WTC11 (cell line): ENCODE measurements at regions not wholly inside any gene's neighbourhood (a gene's known extent, or its start where the extent isn't known, plus 50 kb on each side); places are given as distances from the start of the nearest gene placed in this dataset.

Experiments used
- ATAC-seq: fragments of 200-7000 bp; cut with Tn5 transposase; 2 replicates; pipeline ENCODE4 v1.10.0; 2021; ENCODE audit warnings: mild to moderate bottlenecking, moderate library complexity
- CTCF ChIA-PET: fragments of 300-600 bp; sonication (Branson Sonifier 250); formaldehyde crosslinking; loops from one replicate; lab custom pipeline; 2021; ENCODE audit warnings: antibody characterized with exemption; lab: Charles Lee
- POLR2A ChIA-PET: fragments of 350-600 bp; sonication (Branson Sonifier 250); formaldehyde crosslinking; loops from one replicate; lab custom pipeline; 2021; ENCODE audit warnings: antibody characterized with exemption; lab: Charles Lee
- DNase-seq: peaks from one replicate; pipeline ENCODE4 v3.0.0; 2021; ENCODE audit warnings: low spot score
- H3K27ac Mint-ChIP-seq: 2 replicates; pipeline ENCODE4 v1.8.0; 2021; ENCODE audit warnings: mixed read lengths
- H3K27me3 Mint-ChIP-seq: 2 replicates; pipeline ENCODE4 v1.8.0; 2021; ENCODE audit warnings: low read depth, mild to moderate bottlenecking, moderate library complexity, mixed read lengths
- H3K36me3 Mint-ChIP-seq: 2 replicates; pipeline ENCODE4 v1.8.0; 2021; ENCODE audit warnings: mixed read lengths
- H3K4me1 Mint-ChIP-seq: 2 replicates; pipeline ENCODE4 v1.8.0; 2022; ENCODE audit warnings: mixed read lengths
- H3K4me3 Mint-ChIP-seq: 2 replicates; pipeline ENCODE4 v1.8.0; 2021; ENCODE audit warnings: mild to moderate bottlenecking, moderate library complexity, mixed read lengths
- H3K9me3 Mint-ChIP-seq: 2 replicates; pipeline ENCODE4 v1.8.0; 2021; ENCODE audit warnings: mixed read lengths
- ATF2 ChIP-seq: sonication (generic); formaldehyde crosslinking; IDR thresholded peaks from 2 replicates; pipeline ENCODE4 v1.8.1; 2022; ENCODE audit warnings: low read depth, missing genetic modification reagents, borderline replicate concordance
- ATF6 ChIP-seq: sonication (generic); formaldehyde crosslinking; IDR thresholded peaks from 2 replicates; pipeline ENCODE4 v1.8.1; 2023; ENCODE audit warnings: mild to moderate bottlenecking, missing genetic modification reagents
- CDX4 ChIP-seq: fragments of 250-450 bp; sonication (Bioruptor Pico); IDR thresholded peaks from 2 replicates; pipeline ENCODE4 v1.9.0; 2021; ENCODE audit warnings: moderate library complexity, mild to moderate bottlenecking, inconsistent platforms, borderline replicate concordance
- CREB1 ChIP-seq: sonication (generic); formaldehyde crosslinking; IDR thresholded peaks from 2 replicates; pipeline ENCODE4 v1.8.0; 2023; ENCODE audit warnings: mild to moderate bottlenecking, missing genetic modification reagents
- CREM ChIP-seq: sonication (generic); formaldehyde crosslinking; IDR thresholded peaks from 2 replicates; pipeline ENCODE4 v1.8.1; 2022; ENCODE audit warnings: mild to moderate bottlenecking, missing genetic modification reagents, moderate library complexity
- EMX1 ChIP-seq: fragments of 250-450 bp; sonication (Bioruptor Pico); IDR thresholded peaks from 2 replicates; pipeline ENCODE4 v1.8.0; 2021; ENCODE audit warnings: mild to moderate bottlenecking
- ETV6 ChIP-seq: sonication (generic); formaldehyde crosslinking; IDR thresholded peaks from 2 replicates; pipeline ENCODE4 v1.8.1; 2022; ENCODE audit warnings: mild to moderate bottlenecking, missing genetic modification reagents
- GABPB1 ChIP-seq: sonication (generic); formaldehyde crosslinking; IDR thresholded peaks from 2 replicates; pipeline ENCODE4 v1.8.1; 2023; ENCODE audit warnings: mild to moderate bottlenecking, missing genetic modification reagents
- MLX ChIP-seq: sonication (generic); formaldehyde crosslinking; IDR thresholded peaks from 2 replicates; pipeline ENCODE4 v1.8.1; 2023; ENCODE audit warnings: mild to moderate bottlenecking, missing genetic modification reagents, moderate library complexity
- PRRX2 ChIP-seq: fragments of 250-450 bp; sonication (Bioruptor Pico); IDR thresholded peaks from 2 replicates; pipeline ENCODE4 v1.8.0; 2021; ENCODE audit warnings: mild to moderate bottlenecking
- RORB ChIP-seq: fragments of 250-450 bp; sonication (Bioruptor Pico); IDR thresholded peaks from 2 replicates; pipeline ENCODE4 v1.9.0; 2021; ENCODE audit warnings: mild to moderate bottlenecking
- SP1 ChIP-seq: sonication (generic); formaldehyde crosslinking; conservative IDR thresholded peaks from 2 replicates; pipeline ENCODE4 v1.8.1; 2022; ENCODE audit warnings: missing genetic modification reagents
- TCF7 ChIP-seq: sonication (generic); formaldehyde crosslinking; IDR thresholded peaks from 2 replicates; pipeline ENCODE4 v1.8.0; 2022; ENCODE audit warnings: mild to moderate bottlenecking, low read depth, missing genetic modification reagents, moderate library complexity
- USF2 ChIP-seq: sonication (generic); formaldehyde crosslinking; IDR thresholded peaks from 2 replicates; pipeline ENCODE4 v1.8.1; 2023; ENCODE audit warnings: mild to moderate bottlenecking, missing genetic modification reagents, moderate library complexity
- ZNF121 ChIP-seq: sonication (generic); formaldehyde crosslinking; IDR thresholded peaks from 2 replicates; pipeline ENCODE4 v1.8.0; 2023; ENCODE audit warnings: missing genetic modification reagents
- ZNF219 ChIP-seq: sonication (generic); formaldehyde crosslinking; IDR thresholded peaks from 2 replicates; pipeline ENCODE4 v1.8.0; 2023; ENCODE audit warnings: missing genetic modification reagents, mild to moderate bottlenecking, borderline replicate concordance
- ZNF263 ChIP-seq: sonication (generic); formaldehyde crosslinking; IDR thresholded peaks from 2 replicates; pipeline ENCODE4 v1.8.1; 2022; ENCODE audit warnings: low read depth, mild to moderate bottlenecking, moderate library complexity, missing genetic modification reagents
- TF ChIP-seq, protein P1 (sequence below): sonication (generic); formaldehyde crosslinking; IDR thresholded peaks from 2 replicates; pipeline ENCODE4 v1.8.1; 2022; ENCODE audit warnings: mild to moderate bottlenecking, moderate library complexity, missing genetic modification reagents
- TF ChIP-seq, protein P2 (sequence below): fragments of 250-450 bp; sonication (Bioruptor Pico); conservative IDR thresholded peaks from 2 replicates; pipeline ENCODE4 v1.9.0; 2021; ENCODE audit warnings: mild to moderate bottlenecking

DNA sequence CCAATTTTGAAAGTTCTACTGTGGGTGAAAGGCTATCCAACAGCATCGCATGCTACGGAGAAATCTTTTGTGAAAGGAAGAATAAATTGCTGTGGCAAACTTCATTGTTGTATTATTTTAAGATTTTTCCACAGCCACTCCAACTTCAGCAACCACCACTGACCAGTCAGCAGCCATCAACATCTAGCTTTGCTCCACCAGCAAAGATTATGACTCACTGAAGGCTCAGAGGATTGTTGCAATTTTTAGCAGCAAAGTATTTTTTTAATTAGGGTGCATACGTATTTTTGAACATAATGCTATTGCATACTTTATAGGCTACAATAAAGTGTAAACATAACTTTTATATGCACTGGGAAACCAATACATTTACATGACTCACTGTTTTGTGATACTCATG lies 493.5 kb downstream of the TFAP2A start:
- POLR2A ChIA-PET: no interaction called here
- TF ChIP-seq CDX4 (CRISPR knock-in tag): no peak
- no peak for TF ChIP-seq ZNF219 (CRISPR knock-in tag)
- TF ChIP-seq CREM (CRISPR knock-in tag): no peak
- TF ChIP-seq CREB1 (CRISPR knock-in tag): no peak
- TF ChIP-seq, protein P1, sequence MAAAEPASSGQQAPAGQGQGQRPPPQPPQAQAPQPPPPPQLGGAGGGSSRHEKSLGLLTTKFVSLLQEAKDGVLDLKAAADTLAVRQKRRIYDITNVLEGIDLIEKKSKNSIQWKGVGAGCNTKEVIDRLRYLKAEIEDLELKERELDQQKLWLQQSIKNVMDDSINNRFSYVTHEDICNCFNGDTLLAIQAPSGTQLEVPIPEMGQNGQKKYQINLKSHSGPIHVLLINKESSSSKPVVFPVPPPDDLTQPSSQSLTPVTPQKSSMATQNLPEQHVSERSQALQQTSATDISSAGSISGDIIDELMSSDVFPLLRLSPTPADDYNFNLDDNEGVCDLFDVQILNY: no peak
- no peak for TF ChIP-seq SP1 (CRISPR knock-in tag)
- no peak for TF ChIP-seq ETV6 (CRISPR knock-in tag)
- TF ChIP-seq, protein P2, sequence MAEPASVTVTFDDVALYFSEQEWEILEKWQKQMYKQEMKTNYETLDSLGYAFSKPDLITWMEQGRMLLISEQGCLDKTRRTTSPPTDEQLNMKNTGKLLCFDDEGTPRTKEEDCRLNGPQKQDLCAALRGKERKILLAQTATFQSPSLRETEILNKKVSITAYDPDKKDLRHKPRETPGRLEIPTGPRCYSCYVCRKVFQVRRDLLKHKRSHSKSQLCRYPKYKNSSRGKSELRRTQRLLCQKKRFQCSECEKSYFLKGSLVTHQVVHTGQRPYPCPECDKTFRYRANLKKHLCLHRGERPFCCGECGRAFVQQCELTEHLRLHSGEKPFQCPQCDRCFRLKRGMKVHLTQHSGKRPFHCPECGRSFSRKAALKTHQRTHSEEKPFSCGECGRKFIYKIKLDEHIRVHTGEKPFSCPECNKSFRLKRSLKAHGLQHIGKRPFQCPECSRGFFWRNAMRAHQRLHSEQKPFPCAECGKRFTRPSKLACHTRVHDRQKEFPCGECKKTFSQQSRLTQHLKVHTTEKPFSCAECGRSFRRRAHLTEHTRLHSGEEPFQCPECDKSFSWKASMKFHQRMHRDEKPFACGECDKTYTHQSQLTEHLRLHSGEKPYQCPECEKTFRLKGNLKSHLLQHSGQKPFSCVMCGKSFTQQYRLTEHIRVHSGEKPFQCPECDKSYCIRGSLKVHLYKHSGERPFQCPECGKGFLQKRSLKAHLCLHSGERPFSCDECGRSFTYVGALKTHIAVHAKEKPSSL (CRISPR knock-in tag): no peak
- TF ChIP-seq ZNF263 (CRISPR knock-in tag): no peak
- ATAC-seq (no peak), DNase-seq (no peak)
- H3K9me3 Mint-ChIP-seq: no peaks in the 10 kb centered on the region
- CTCF ChIA-PET: no interaction called here
- H3K27ac Mint-ChIP-seq: no peak overlapping the region
- H3K4me3 Mint-ChIP-seq: no peak overlapping the region
- H3K4me1 Mint-ChIP-seq: no peaks in the 10 kb centered on the region
- H3K27me3 Mint-ChIP-seq: no peaks in the 10 kb centered on the region; the same call in 1 of the 2 replicates
- no peaks in the 10 kb centered on the region for H3K36me3 Mint-ChIP-seq

GRCh38 chr6:9914951-9915350 lies 499.9 kb downstream of the TFAP2A start:
- DNase-seq (no peak), ATAC-seq (no peak)
- H3K4me1 Mint-ChIP-seq: no peaks in the 10 kb centered on the region
- H3K36me3 Mint-ChIP-seq: no peaks in the 10 kb centered on the region
- no peak overlapping the region for H3K4me3 Mint-ChIP-seq
- CTCF ChIA-PET: no interaction called here
- H3K27me3 Mint-ChIP-seq: no peaks in the 10 kb centered on the region
- H3K27ac Mint-ChIP-seq: no peak overlapping the region
- POLR2A ChIA-PET: interaction anchor here (1.1 kb wide), 1 partner anchor 7 kb away, joined by 3 read pairs; no protein-coding TSS in a partner anchor
- TF ChIP-seq ZNF121 (CRISPR knock-in tag) (no peak), SP1 (CRISPR knock-in tag) (no peak), PRRX2 (CRISPR knock-in tag) (no peak)
- TF ChIP-seq, all 79 proteins: peak for 0
- H3K9me3 Mint-ChIP-seq: no peaks in the 10 kb centered on the region

DNA sequence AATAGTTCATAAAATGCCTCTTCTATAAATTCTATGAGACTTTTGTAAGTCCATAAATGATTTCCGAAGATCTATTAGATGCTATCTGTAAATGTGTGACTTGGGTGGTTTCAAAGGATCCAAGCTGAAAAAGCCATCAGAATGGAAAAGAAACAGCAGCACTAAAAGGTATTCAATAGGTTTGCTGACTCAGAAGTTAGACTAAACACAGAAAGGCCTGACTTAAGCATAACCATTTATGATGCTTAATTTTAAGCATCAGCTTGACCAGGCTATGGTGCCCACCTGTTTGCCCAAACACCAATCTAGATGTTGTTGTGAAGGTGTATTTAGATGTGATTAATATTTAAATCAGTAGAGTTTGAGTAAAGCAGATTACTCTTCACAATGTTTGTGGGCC lies 513.5 kb downstream of the TFAP2A start:
- H3K36me3 Mint-ChIP-seq: no peaks in the 10 kb centered on the region
- no peak for ATAC-seq
- no peaks in the 10 kb centered on the region for H3K27me3 Mint-ChIP-seq
- no peak overlapping the region for H3K4me3 Mint-ChIP-seq
- no peak overlapping the region for H3K27ac Mint-ChIP-seq
- DNase-seq: no peak
- TF ChIP-seq PRRX2 (CRISPR knock-in tag) (no peak), USF2 (CRISPR knock-in tag) (no peak), MLX (no peak), GABPB1 (no peak), ATF2 (CRISPR knock-in tag) (no peak), TCF7 (CRISPR knock-in tag) (no peak), ATF6 (CRISPR knock-in tag) (no peak), RORB (no peak), EMX1 (CRISPR knock-in tag) (no peak)
- no peaks in the 10 kb centered on the region for H3K9me3 Mint-ChIP-seq
- CTCF ChIA-PET: no interaction called here
- POLR2A ChIA-PET: no interaction called here
- H3K4me1 Mint-ChIP-seq: no peaks in the 10 kb centered on the region
